CD14-positive monocyte (primary cell): ENCODE measurements at regions not wholly inside any gene's neighbourhood (a gene's known extent, or its start where the extent isn't known, plus 50 kb on each side); places are given as distances from the start of the nearest gene placed in this dataset.

Experiments used
- DNase-seq, 3 donors: peaks; one replicate each; pipeline ENCODE4 v3.0.0-alpha.2; 2011 to 2022
- H2AFZ ChIP-seq: 2 replicates; pipeline ENCODE4 v1.6.0; 2012; ENCODE audit warnings: mild to moderate bottlenecking, low read depth, low read length, inconsistent platforms; ENCODE audit not compliant: insufficient read depth, poor library complexity, severe bottlenecking
- H3K27ac ChIP-seq, 2 donors: 1 replicate in 1 of 2; 2 replicates in 1 of 2; pipeline ENCODE4 v1.5.1; 2012 to 2013; ENCODE audit warnings: low read length in 2 of 2, control low read depth in 1 of 2, inconsistent platforms in 1 of 2, low read depth in 1 of 2, mild to moderate bottlenecking in 1 of 2
- H3K27me3 ChIP-seq, 2 donors: one replicate each; pipeline versions ENCODE4 v1.6.0 to v1.6.1; 2011 to 2013; ENCODE audit warnings: low read length in 2 of 2; ENCODE audit not compliant: control insufficient read depth in 2 of 2, insufficient read depth in 2 of 2
- H3K36me3 ChIP-seq, 2 donors: replicated peaks in 1 of 2; 1 replicate in 1 of 2; 2 replicates in 1 of 2; pipeline versions ENCODE4 v1.5.1 to v1.6.1; 2012 to 2013; ENCODE audit warnings: low read length in 2 of 2, control low read depth in 1 of 2, inconsistent platforms in 1 of 2, mild to moderate bottlenecking in 1 of 2; ENCODE audit not compliant: insufficient read depth in 2 of 2, control insufficient read depth in 1 of 2
- H3K4me1 ChIP-seq, 2 donors: 1 replicate in 1 of 2; 2 replicates in 1 of 2; pipeline versions ENCODE4 v1.5.1 to v1.6.1; 2012 to 2013; ENCODE audit warnings: low read length in 2 of 2, control low read depth in 1 of 2, inconsistent platforms in 1 of 2, mild to moderate bottlenecking in 1 of 2, moderate library complexity in 1 of 2; ENCODE audit not compliant: insufficient read depth in 2 of 2, control insufficient read depth in 1 of 2
- H3K4me2 ChIP-seq: replicated peaks from 2 replicates; pipeline ENCODE3; 2012; ENCODE audit warnings: low read length, moderate library complexity, mild to moderate bottlenecking; ENCODE audit not compliant: poor library complexity, severe bottlenecking; ENCODE audit errors: extremely low read depth
- H3K4me3 ChIP-seq, 3 experiments: fragments of 200-600 bp in 1 of 3; sonication (generic) in 1 of 3; replicated peaks in 1 of 3; 1 replicate in 2 of 3; 2 replicates in 1 of 3; pipeline ENCODE4 v1.5.1; 2011 to 2013; ENCODE audit warnings: low read length in 3 of 3, mild to moderate bottlenecking in 3 of 3, control low read depth in 2 of 3, low read depth in 2 of 3, inconsistent platforms in 1 of 3, moderate library complexity in 1 of 3
- H3K79me2 ChIP-seq: 2 replicates; pipeline ENCODE4 v1.6.0; 2012; ENCODE audit warnings: mild to moderate bottlenecking, control low read depth, inconsistent platforms, low read length, moderate library complexity; ENCODE audit not compliant: insufficient read depth
- H3K9ac ChIP-seq: 2 replicates; pipeline ENCODE4 v1.6.0; 2017; ENCODE audit warnings: low read length, mild to moderate bottlenecking; ENCODE audit not compliant: insufficient read depth, poor library complexity, severe bottlenecking
- H3K9me3 ChIP-seq, 2 donors: replicated peaks in 1 of 2; 1 replicate in 1 of 2; 2 replicates in 1 of 2; pipeline versions ENCODE4 v1.5.1 to v1.6.1; 2012 to 2013; ENCODE audit warnings: low read length in 2 of 2, control low read depth in 1 of 2; ENCODE audit not compliant: control insufficient read depth in 1 of 2, insufficient read depth in 1 of 2
- H4K20me1 ChIP-seq: 2 replicates; pipeline ENCODE4 v1.6.0; 2012; ENCODE audit warnings: mild to moderate bottlenecking, low read length, control low read depth, moderate library complexity; ENCODE audit not compliant: insufficient read depth
- H3K27ac Mint-ChIP-seq, 7 donors: one replicate each; pipeline ENCODE4 v1.8.0; 2020; ENCODE audit warnings: mild to moderate bottlenecking in 7 of 7, mixed read lengths in 7 of 7, moderate library complexity in 6 of 7, inconsistent platforms in 2 of 7
- H3K27me3 Mint-ChIP-seq, 3 donors: one replicate each; pipeline ENCODE4 v1.8.0; 2021 to 2022; ENCODE audit warnings: low read depth in 3 of 3, mild to moderate bottlenecking in 3 of 3, mixed read lengths in 3 of 3, moderate library complexity in 3 of 3, inconsistent platforms in 1 of 3
- H3K36me3 Mint-ChIP-seq, 2 donors: one replicate each; pipeline ENCODE4 v1.8.0; 2020; ENCODE audit warnings: mixed read lengths in 2 of 2, inconsistent platforms in 1 of 2, mild to moderate bottlenecking in 1 of 2
- H3K4me1 Mint-ChIP-seq: one replicate; pipeline ENCODE4 v1.8.0; 2020; ENCODE audit warnings: mild to moderate bottlenecking, mixed read lengths
- H3K4me3 Mint-ChIP-seq, 2 donors: one replicate each; pipeline ENCODE4 v1.8.0; 2020; ENCODE audit warnings: mild to moderate bottlenecking in 2 of 2, mixed read lengths in 2 of 2, moderate library complexity in 1 of 2
- H3K9me3 Mint-ChIP-seq, 7 donors: one replicate each; pipeline ENCODE4 v1.8.0; 2020 to 2022; ENCODE audit warnings: mixed read lengths in 7 of 7, mild to moderate bottlenecking in 6 of 7, moderate library complexity in 6 of 7, inconsistent platforms in 2 of 7
- CTCF ChIP-seq: fragments of 200-600 bp; IDR thresholded peaks from one replicate; pipeline ENCODE4 v1.8.0; 2022; ENCODE audit warnings: antibody characterized with exemption, mild to moderate bottlenecking
- WGBS: methylation state at CpG from one replicate; pipeline ENCODE4 v1.1.5; 2013; ENCODE audit warnings: missing lambda C conversion rate; ENCODE audit not compliant: insufficient coverage; 5-methylcytosine and 5-hydroxymethylcytosine counted together
- intact Hi-C, 2 donors: fragments of 100-400 bp; cut with micrococcal nuclease; formaldehyde crosslinking; loops; one replicate each; pipeline versions ENCODE4 v1.15.0 to v1.15.1; 2023

- no peak overlapping the region for H3K4me2 ChIP-seq
- no peak overlapping the region for H3K27ac ChIP-seq
- H4K20me1 ChIP-seq: no peaks in the 10 kb centered on the region
- H3K36me3 ChIP-seq: no peaks in the 10 kb centered on the region
- H3K9me3 Mint-ChIP-seq: peaks cover 0 to 8% (median 0%) of the 10 kb centered on the region in 7 donors
- no peak for DNase-seq
- no peak overlapping the region for H3K9ac ChIP-seq
- peaks cover 1 to 2% (median 2%) of the 10 kb centered on the region in 3 donors for H3K27me3 Mint-ChIP-seq
- no peaks in the 10 kb centered on the region for H3K4me1 Mint-ChIP-seq
- H3K27ac Mint-ChIP-seq: peak overlapping the region in 1 of 7 donors; percentile 10
- H2AFZ ChIP-seq: no peak overlapping the region
- intact Hi-C loops: no loop called here
- H3K4me3 ChIP-seq: no peak overlapping the region
- 100% methylated on average over 1 of the region's 3 CpGs for WGBS
- no peaks in the 10 kb centered on the region for H3K27me3 ChIP-seq
- no peaks in the 10 kb centered on the region for H3K4me1 ChIP-seq
- no peaks in the 10 kb centered on the region for H3K36me3 Mint-ChIP-seq
- no peak for TF ChIP-seq CTCF
- no peak overlapping the region for H3K4me3 Mint-ChIP-seq
- H3K79me2 ChIP-seq: no peaks in the 10 kb centered on the region
- no peaks in the 10 kb centered on the region for H3K9me3 ChIP-seq
Measured at GRCh38 chr4:101649790-101650515, 140.6 kb upstream of the BANK1 start.

DNA sequence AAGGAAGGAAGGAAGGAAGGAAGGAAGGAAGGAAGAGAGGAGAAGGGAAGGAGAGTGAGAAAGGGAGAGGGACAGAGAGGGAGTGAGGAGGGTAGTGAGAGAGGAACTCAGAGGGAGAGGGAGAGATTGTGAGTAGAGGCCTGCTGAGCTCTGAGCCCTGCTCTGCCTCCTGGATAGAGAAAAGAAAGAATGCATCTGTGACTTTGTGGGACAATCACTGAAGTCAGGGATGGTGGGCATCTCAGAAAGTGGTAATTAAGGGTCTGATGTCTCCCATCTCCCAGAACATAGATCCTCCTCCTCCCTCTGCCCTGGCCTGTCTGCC is 142.9 kb upstream of the BANK1 start:
- Mint-ChIP-seq H3K9me3 (peaks cover 0 to 5% (median 0%) of the 10 kb centered on the region in 7 donors), H3K27ac (no peak overlapping the region), H3K36me3 (no peaks in the 10 kb centered on the region), H3K27me3 (peaks cover 1 to 2% (median 2%) of the 10 kb centered on the region in 3 donors), H3K4me1 (no peaks in the 10 kb centered on the region), H3K4me3 (no peak overlapping the region)
- intact Hi-C loops: no loop called here
- H2AFZ ChIP-seq: no peak overlapping the region
- no peak overlapping the region for H3K9ac ChIP-seq
- no peaks in the 10 kb centered on the region for H3K79me2 ChIP-seq
- no peaks in the 10 kb centered on the region for H3K27me3 ChIP-seq
- H3K4me3 ChIP-seq: no peak overlapping the region
- H3K36me3 ChIP-seq: no peaks in the 10 kb centered on the region
- H3K4me2 ChIP-seq: no peak overlapping the region
- H3K27ac ChIP-seq: no peak overlapping the region
- H4K20me1 ChIP-seq: no peaks in the 10 kb centered on the region
- H3K9me3 ChIP-seq: no peaks in the 10 kb centered on the region
- no peak for DNase-seq
- TF ChIP-seq CTCF: no peak
- no peaks in the 10 kb centered on the region for H3K4me1 ChIP-seq
